GM06990 (cell line): ENCODE measurements at regions not wholly inside any gene's neighbourhood (a gene's known extent, or its start where the extent isn't known, plus 50 kb on each side); places are given as distances from the start of the nearest gene placed in this dataset.
A peak's percentile ranks its signal among the peaks of the same experiment; 100 is the strongest.

ENCODE experiments used
- DNase-seq: peaks from one replicate; pipeline ENCODE4 v3.0.0-alpha.2; 2011; ENCODE audit not compliant: insufficient read length; ENCODE audit errors: extremely low read depth
- H3K27me3 ChIP-seq: replicated peaks from 2 replicates; pipeline ENCODE4 v1.6.0; 2011; ENCODE audit warnings: low read length; ENCODE audit not compliant: control insufficient read depth, insufficient read depth
- H3K36me3 ChIP-seq: 2 replicates; pipeline ENCODE4 v1.5.1; 2011; ENCODE audit warnings: low read length; ENCODE audit not compliant: control insufficient read depth, insufficient read depth
- H3K4me3 ChIP-seq: replicated peaks from 2 replicates; pipeline ENCODE4 v1.5.1; 2011; ENCODE audit warnings: low read depth, mild to moderate bottlenecking, control low read depth, low read length
- CTCF ChIP-seq: IDR thresholded peaks from 2 replicates; pipeline ENCODE4 v1.5.1; 2011; ENCODE audit warnings: low read length, control low read depth, mild to moderate bottlenecking, inconsistent platforms; ENCODE audit not compliant: insufficient read depth, poor library complexity, severe bottlenecking

DNA sequence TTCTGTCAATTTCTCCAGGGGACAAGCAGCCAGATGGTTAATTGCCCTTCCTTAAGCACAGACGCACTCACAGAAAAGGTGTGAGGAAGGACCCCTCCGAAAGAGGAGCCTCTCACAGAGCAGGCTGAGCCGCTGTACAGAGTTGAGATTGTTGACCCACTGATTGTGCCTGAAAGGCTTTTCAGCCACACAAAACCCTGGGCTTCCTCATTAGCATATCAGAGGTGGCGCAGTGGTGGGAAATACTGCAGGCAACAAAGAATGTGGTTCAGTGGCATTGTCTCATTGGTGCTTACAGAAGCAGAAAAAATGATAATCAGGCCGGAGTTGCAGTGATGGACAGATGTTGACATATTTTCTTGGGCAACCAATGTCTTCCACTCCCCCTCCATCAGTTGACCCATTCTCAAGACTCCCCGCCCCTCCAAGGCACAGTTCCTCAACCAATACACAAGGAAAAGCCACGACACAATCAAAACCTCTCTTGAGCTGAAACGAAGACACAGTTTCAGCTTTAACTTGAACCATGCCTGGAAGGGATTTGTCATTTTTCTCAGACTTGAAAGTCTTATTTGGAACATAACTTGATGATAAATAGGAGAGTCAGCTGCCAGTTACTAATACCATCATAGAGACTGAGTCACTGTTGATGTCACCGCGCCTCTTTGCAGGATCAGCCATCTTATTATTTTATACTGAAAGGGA, 53.1 kb downstream of the ATXN3L start:
- DNase-seq: no peak
- TF ChIP-seq CTCF: no peak
- H3K27me3 ChIP-seq: no peaks in the 10 kb centered on the region
- no peaks in the 10 kb centered on the region for H3K36me3 ChIP-seq
- H3K4me3 ChIP-seq: no peak overlapping the region

GRCh38 chrX:13265549-13266132, 54.2 kb downstream of the ATXN3L start:
- H3K27me3 ChIP-seq: no peaks in the 10 kb centered on the region
- no peaks in the 10 kb centered on the region for H3K36me3 ChIP-seq
- no peak for TF ChIP-seq CTCF
- DNase-seq: no peak
- no peak overlapping the region for H3K4me3 ChIP-seq

- TF ChIP-seq CTCF: no peak
- no peaks in the 10 kb centered on the region for H3K36me3 ChIP-seq
- H3K4me3 ChIP-seq: no peak overlapping the region
- DNase-seq: no peak
- H3K27me3 ChIP-seq: no peaks in the 10 kb centered on the region
These were observed 54.7 kb downstream of the ATXN3L start for GRCh38 chrX:13265111-13265510.

- Histone ChIP-seq H3K4me3 (no peak overlapping the region), H3K27me3 (no peaks in the 10 kb centered on the region), H3K36me3 (no peaks in the 10 kb centered on the region)
- no peak for TF ChIP-seq CTCF
- DNase-seq: peak; percentile 56
These were observed 56.1 kb downstream of the ATXN3L start for GRCh38 chrX:13263560-13264251.

- no peaks in the 10 kb centered on the region for H3K36me3 ChIP-seq
- TF ChIP-seq CTCF: no peak
These were observed 58.5 kb downstream of the ATXN3L start for GRCh38 chrX:13261348-13261747.

More at GRCh38 chrX:13261348-13261747, 58.5 kb downstream of the ATXN3L start:
- Histone ChIP-seq H3K27me3 (no peaks in the 10 kb centered on the region), H3K4me3 (no peak overlapping the region)
- no peak for DNase-seq
